SK-N-SH treated with all-trans-retinoic acid at 6 μM for 48 hours (cell line): ENCODE measurements at regions not wholly inside any gene's neighbourhood (a gene's known extent, or its start where the extent isn't known, plus 50 kb on each side); places are given as distances from the start of the nearest gene placed in this dataset.
"Not testable (repeated sequence)": the region's sequence is repeated elsewhere in the genome, so short reads cannot be mapped to it uniquely, and the experiment has no call there.

Source experiments
- ATAC-seq: fragments of 200-7000 bp; cut with Tn5 transposase; 3 replicates; pipeline ENCODE4 v1.9.1; 2020; ENCODE audit warnings: mild to moderate bottlenecking, moderate library complexity
- BACH2 ChIP-seq: fragments of 250-450 bp; sonication (Bioruptor Pico); IDR thresholded peaks from 2 replicates; pipeline ENCODE4 v1.9.0; 2021; ENCODE audit warnings: mild to moderate bottlenecking, borderline replicate concordance
- GLIS3 ChIP-seq: fragments of 250-450 bp; sonication (Bioruptor Pico); IDR thresholded peaks from 2 replicates; pipeline ENCODE4 v1.5.0; 2020; ENCODE audit warnings: mild to moderate bottlenecking, moderate library complexity
- ZNF565 ChIP-seq: fragments of 450-650 bp; formaldehyde crosslinking; conservative IDR thresholded peaks from 2 replicates; pipeline ENCODE4 v1.5.0; 2020; ENCODE audit warnings: low read depth, mild to moderate bottlenecking, moderate library complexity
- ZNF70 ChIP-seq: fragments of 450-650 bp; formaldehyde crosslinking; IDR thresholded peaks from 2 replicates; pipeline ENCODE4 v1.5.0; 2020; ENCODE audit warnings: mild to moderate bottlenecking, moderate library complexity
- TF ChIP-seq, protein P1 (sequence below): fragments of 250-450 bp; sonication (Bioruptor Pico); IDR thresholded peaks from 2 replicates; pipeline ENCODE4 v1.5.0; 2020; ENCODE audit warnings: mild to moderate bottlenecking, moderate library complexity
- TF ChIP-seq, protein P2 (sequence below): fragments of 250-450 bp; sonication (Bioruptor Pico); IDR thresholded peaks from 2 replicates; pipeline ENCODE4 v1.5.1; 2020; ENCODE audit warnings: low read depth, mild to moderate bottlenecking, moderate library complexity

DNA sequence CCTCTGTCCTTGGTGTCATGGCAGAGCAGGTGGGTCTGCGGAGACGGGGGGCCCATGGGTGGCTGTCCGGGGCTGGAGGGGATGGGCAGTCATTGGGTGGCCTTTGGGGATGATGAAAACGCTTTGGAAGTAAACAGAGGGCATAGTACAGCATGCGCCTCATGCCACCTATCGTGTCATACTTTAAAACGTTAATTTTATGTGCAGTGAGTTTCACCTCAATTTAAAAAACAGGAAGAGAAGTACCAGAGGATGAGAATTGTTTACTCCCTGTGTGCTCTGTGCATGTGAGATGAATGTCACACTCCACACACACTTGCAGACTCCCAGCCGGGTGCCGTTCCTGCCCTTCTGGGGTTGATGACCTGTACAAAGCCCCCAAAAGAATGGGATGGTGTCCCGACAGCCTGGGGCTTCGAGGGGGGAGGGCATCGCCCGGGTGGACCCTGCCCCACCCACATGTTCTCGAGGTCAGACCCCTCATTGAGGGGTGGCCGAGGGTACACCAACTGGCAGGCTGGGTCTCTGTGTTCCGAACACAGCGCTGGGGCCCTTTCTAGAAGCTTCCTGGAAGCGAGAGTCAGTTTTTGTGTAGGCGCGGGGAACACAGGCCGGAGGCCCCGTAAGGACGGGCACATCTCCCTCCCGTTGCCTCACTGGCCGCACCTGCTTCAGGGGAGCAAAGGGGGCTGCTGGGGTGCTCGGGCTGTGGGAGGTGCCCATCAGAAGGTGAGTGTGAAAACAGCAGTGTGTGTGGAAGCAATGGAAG lies 153.2 kb downstream of the LAT start:
- ATAC-seq: not testable (repeated sequence)

DNA sequence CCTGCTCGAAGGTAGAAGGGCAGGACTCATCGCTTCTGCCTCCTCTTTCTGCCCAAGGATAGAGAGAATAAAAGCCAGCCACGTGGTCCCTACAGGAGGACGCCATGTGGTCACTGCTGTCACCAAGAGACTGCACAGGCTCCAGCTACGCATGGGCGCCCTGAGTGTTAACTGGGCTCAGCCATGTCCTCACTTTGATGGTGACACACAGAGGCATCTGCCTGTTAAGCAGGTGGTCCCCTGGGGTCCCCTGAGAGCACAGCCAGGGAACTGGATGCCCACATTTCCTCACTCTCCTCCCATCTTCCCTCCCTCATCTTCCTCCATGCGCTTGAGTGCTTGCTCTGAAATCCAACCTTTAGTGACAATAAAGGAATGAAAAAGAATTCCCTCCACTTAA lies 152.6 kb downstream of the LAT start:
- not testable (repeated sequence) for ATAC-seq

DNA sequence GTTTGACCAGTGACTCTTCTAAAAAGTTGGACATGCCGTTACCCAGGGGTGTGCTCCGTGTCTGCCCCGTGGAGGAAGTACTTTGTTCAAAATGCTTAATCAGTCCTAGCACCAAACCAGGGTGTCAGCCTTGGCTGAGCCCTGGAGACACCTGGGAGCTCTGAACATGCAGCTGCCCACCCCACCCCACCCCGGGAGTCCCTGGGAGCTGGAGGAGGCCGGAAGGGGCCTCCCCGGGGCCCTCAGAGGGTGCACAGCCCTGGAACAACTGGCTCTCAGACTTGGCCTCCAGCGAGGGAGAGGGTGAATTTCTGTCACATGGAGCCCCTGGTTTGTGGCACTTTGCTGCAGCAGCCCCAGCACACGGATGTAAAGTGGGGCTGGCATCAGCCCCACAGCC lies 152.1 kb downstream of the LAT start:
- not testable (repeated sequence) for ATAC-seq

DNA sequence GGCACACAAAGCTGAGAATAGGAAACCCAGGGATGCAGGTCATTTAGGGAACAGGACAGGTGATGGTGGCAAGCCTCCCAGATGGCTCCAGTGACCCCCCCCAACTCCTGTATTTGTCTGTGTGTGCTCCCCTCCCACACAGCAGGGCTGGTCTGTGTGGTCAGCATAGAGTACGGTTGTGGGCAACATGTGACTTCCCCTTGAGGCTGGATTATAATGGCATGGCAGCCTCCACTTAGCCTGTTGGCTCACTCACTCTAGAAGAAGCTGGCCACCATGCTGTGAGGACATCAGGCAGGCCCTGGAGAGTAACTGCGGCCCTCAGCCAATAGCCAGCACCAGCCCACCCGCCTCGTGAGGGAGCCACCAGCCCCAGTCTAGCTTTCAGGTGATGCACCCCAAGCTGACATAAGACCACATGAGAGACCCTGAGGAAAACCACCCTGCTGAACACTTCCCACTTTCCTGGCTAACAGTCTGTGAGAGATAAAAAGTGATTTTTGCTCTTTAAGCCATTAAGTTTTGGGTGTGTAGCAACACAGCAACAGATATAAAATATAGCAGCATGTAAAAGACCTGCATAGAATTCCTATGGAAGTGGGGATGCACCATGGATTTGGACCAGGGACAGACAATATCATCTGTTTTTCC lies 151.3 kb downstream of the LAT start:
- ATAC-seq: not testable (repeated sequence)

DNA sequence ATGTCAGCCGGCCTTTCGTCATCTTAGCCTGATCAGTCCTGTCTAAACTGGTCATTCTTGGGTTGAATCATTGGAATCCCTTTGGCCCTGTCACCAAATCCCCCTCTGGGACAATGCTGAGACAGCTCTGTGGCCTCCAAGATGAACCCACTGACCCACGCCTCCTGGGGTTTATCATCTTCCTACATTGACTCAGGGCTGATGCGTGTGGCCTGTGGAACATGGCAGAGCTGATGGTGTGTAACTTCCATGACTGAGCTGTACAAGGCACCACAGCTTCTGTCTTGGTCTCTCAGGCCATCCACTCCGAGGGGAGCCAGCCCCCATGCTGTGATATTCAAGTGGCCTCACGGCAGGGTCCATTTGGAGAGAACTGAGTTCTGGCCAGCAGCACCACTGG lies 150.2 kb downstream of the LAT start:
- not testable (repeated sequence) for ATAC-seq

DNA sequence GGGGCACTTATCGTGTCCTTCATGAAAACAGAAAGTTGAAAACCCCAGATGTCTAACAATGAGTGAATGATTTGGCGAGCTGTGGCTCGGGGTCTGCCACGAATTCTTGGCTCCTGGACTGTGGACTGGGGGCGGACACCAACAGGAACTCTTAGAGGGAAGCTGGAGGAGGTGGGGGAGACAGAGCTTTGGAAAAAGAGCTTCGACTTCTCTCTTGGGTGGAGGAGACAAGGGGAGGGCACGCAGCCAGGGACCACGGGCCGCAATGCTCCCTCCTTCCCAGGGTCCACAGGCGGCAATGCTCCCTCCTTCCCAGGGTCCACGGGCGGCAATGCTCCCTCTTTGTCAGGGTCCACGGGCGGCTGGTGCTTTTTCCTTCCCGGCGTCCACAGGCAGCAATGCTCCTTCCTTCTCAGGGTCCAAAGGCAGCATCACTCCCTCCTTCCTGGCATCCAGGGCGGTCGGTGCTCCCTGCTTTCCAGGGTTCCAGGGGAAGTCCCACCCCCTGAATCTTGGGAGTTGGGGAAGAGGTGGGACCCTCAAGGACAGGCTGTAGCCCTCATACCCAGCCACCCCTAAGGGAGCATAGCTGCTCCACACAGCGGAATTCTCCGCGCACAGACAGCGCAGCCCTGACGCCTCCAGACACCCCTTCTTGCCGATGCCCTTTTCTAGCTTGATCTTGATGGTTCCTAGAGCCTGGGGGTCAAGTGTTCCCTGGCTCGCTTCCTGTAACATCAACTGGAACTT lies 149.0 kb downstream of the LAT start:
- not testable (repeated sequence) for ATAC-seq

DNA sequence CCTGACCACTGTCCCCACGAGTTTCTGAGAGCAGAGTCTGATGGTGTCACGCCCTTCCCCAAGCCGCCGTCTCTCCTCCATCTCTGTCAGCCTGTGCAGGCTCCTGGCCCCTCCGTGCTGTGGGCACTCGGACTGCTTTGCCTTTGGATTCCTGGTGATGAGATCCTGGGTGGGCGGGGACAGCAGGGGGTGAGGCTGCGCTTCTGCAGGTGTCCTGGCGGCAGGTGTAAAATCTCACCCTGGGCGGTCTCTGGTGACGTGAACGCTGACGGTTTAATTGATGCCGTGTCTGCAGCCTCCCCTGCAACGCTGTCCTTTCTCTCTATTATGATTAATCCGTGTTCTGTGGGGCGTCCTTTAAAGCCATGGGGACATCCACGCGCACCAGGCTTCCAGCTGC lies 148.0 kb downstream of the LAT start:
- not testable (repeated sequence) for ATAC-seq

DNA sequence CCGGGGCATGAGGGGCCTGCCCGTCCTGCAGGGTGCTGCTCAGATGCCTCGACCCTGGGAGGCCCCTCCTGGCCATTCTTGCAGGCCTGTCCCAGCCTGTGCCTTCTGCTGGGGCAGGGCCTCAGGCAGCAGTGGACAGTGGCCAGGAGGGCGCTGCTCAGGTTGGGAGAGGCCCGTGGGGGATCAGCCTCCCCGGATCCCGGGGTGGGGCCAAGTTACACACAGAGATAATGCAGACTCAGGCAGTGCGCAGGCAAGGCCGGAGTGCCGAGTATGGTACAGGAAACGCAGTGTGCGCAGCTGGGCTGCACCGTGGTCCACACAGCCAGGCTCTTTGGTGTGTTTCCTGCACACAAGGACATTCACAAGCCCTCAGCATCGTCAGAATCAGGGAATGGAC lies 147.6 kb downstream of the LAT start:
- not testable (repeated sequence) for ATAC-seq

DNA sequence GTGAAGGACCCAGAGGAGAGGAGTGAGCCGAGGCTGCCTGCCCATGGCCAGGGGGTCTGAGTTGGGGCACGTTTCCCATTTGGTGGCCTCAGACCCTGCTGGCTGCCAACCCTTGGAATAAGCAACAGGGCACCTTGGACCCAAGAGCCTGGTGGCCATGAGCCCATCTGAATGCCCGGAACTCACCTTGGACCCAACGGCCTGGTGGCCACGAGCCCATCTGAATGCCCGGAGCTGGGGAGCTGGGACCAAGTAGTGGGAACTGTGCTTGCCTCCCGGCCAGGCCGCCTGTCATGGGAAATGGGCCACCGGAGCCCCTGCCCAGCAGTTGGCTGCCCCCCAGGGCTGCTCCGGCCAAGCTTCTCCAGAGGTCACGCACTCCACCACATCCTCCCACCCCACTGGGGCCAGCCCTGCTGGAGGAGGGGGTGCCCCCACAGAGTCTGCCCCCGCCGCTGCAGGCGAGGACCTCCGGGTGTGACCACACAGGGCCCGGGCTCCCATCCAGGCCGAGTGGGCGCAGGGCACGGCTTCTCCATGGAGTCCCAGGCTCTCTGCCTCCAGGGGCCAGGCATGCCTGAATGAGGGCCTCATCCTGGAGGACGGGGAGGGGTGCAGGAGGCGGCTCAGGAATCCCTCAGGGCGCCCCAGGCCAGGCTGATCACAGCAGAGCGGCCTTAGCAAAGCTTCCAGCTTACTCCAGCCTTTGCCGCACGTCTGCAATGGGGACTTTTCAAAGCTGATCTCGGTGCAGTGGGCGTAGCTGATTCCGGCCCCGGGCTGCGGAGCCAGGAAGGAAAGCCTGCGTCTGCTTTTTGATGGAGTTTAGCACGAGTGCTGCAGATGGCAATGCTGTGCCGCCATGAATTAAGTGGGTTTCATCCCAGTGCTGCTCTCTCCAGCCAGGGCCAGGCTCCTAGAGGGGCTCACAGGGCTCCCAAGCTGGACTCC lies 146.3 kb downstream of the LAT start:
- ATAC-seq: peak; percentile 36; the same call in 2 of the 3 replicates

DNA sequence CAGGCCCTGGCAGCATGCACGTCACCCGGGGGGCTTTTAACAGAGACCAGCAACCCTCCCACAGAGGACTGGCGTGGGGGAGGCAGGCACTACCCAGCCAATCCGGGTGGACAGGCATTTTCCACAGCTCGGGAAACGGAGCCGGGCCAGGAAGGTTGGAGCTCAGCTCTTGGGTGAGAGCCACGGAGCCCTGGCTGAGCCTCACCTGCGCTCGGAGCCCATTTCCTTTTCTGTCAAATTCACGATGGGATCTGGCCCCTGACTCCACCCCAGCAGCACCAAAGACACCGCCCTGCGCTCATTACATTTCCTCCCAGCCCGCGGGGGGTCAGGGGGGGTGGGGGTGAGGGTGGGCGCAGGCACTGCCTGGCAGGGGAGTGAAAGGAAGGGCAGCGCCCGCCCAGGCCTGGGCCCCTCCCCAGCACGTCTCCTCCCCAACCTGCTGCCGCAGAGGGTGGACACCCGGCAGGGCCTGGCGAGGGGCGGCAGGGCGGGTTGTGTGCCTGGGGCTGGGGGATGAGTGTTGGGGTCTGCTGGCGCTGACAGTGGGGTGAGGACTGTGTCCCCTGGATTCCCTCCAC lies 145.4 kb downstream of the LAT start:
- not testable (repeated sequence) for ATAC-seq

DNA sequence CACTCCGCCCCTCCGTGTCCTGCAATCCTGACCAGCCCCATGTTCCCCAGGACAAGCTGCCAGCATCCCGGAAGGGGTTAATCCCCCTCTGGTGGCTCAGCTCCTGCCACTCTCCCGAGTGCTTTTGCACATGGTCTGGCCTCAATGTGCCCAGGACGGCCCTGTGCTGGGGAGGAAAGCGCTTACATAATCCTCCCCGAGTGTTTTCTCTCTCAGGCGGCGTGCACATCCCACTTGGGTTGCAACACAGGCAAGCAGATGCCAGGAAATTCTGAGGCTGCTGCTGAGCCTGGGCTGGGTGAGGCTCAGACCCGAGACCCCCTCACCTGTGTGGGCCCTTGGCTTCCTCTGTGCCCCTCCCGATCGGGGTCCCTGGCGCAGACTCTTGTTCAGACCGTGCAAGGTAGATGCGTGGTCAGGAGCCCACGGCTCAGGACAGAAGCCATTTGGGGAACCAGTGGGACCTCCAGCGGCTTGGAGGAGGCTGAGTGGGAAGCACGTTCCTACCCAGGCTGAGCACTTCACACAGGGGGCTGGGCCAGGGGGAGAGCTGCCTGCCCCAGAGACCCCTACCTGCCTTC lies 144.7 kb downstream of the LAT start:
- ATAC-seq: not testable (repeated sequence)

DNA sequence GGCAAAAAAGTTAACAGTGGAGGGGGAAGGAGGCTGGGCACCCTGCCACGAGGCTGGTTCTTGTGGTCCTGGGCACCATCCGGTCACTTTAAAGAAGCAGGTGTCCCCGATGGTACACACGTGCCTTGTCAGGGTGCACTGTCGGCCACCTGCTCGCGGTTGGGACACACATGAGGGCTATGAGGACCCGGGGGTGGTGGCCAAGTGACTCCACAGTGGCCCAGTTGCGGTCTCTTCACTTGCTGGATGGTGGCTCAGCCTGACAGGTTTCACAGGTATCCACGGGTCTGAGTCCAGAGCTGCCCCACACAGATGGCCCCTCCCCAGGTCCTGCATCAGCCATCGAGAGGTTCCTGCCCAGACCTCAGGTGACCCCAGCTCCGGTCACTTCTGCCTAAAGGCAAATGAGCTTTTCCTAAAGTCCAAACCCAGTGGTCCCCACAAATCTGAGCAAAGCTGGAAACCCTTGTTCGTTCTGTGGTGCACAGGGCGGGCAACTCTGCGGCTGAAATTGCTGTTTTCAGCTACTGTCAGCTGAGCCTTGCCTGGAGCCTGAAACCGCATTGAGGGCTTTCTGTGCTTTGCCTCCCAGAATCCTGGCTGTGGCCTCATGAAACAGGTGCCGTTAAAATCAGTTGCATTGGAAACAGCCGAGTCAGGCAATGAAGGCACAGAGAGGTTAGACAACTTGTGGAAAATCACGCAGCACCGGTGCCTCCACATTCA lies 144.0 kb downstream of the LAT start:
- ATAC-seq: not testable (repeated sequence)

DNA sequence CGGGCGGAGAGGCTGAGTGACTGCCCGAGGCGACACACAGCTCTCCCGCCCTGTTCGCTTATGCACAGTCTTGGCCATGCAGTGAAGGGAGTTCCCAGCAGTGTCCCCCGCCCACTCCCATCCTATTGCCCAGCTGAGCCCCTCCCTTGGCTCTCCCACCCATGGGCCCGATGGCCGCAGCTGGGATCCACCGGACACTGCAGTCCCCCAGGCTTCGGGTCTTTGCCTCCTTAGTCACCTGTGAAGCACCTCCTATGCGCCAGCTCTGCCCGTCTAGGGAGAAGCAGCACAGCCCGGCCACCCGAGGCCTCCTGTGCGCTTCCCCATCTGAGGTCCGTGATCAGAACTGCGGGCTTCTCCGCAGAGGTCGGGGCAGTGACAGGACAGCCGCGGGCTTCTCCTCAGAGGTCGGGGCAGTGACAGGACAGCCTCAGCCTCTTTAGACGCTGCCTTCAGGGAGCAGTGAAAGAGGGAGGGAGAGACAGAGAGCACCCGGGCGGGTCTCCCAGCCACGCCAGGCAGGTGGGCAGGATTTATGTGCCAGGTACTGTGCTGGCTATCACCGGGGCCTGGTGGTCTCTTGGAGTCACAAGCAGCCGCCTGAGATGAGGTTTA lies 143.1 kb downstream of the LAT start:
- ATAC-seq: not testable (repeated sequence)

DNA sequence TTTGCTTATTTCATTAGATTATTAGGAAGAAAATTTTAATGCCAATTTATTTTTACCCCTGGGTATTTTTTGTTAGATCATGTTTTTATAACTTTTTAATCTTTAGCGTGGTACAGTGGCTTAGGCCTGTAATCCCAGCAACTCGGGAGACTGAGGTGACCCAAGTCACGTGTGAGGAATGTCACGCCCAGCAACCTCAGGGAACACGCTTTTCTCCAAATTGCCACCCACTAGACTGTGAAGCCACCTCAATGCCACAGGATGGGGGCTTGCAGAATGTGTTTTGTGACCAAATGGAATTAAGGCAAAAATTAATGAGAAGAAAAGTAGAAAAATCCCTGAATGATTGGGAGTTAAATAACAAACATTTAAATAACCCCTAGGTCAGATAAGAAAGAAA lies 141.8 kb downstream of the LAT start:
- no peak for ATAC-seq
- TF ChIP-seq GLIS3 (CRISPR knock-in tag): no peak
- TF ChIP-seq ZNF70 (CRISPR knock-in tag): no peak
- TF ChIP-seq, protein P1, sequence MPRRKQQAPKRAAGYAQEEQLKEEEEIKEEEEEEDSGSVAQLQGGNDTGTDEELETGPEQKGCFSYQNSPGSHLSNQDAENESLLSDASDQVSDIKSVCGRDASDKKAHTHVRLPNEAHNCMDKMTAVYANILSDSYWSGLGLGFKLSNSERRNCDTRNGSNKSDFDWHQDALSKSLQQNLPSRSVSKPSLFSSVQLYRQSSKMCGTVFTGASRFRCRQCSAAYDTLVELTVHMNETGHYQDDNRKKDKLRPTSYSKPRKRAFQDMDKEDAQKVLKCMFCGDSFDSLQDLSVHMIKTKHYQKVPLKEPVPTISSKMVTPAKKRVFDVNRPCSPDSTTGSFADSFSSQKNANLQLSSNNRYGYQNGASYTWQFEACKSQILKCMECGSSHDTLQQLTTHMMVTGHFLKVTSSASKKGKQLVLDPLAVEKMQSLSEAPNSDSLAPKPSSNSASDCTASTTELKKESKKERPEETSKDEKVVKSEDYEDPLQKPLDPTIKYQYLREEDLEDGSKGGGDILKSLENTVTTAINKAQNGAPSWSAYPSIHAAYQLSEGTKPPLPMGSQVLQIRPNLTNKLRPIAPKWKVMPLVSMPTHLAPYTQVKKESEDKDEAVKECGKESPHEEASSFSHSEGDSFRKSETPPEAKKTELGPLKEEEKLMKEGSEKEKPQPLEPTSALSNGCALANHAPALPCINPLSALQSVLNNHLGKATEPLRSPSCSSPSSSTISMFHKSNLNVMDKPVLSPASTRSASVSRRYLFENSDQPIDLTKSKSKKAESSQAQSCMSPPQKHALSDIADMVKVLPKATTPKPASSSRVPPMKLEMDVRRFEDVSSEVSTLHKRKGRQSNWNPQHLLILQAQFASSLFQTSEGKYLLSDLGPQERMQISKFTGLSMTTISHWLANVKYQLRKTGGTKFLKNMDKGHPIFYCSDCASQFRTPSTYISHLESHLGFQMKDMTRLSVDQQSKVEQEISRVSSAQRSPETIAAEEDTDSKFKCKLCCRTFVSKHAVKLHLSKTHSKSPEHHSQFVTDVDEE (CRISPR knock-in tag): no peak
- TF ChIP-seq ZNF565 (CRISPR knock-in tag): no peak
- TF ChIP-seq, protein P2, sequence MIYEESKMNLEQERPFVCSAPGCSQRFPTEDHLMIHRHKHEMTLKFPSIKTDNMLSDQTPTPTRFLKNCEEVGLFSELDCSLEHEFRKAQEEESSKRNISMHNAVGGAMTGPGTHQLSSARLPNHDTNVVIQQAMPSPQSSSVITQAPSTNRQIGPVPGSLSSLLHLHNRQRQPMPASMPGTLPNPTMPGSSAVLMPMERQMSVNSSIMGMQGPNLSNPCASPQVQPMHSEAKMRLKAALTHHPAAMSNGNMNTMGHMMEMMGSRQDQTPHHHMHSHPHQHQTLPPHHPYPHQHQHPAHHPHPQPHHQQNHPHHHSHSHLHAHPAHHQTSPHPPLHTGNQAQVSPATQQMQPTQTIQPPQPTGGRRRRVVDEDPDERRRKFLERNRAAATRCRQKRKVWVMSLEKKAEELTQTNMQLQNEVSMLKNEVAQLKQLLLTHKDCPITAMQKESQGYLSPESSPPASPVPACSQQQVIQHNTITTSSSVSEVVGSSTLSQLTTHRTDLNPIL (CRISPR knock-in tag): no peak
- no peak for TF ChIP-seq BACH2
